ENCODE measurements at regions not wholly inside any gene's neighbourhood (a gene's known extent, or its start where the extent isn't known, plus 50 kb on each side); places are given as distances from the start of the nearest gene placed in this dataset.
"Not testable (repeated sequence)": the region's sequence is repeated elsewhere in the genome, so short reads cannot be mapped to it uniquely, and the experiment has no call there.

GRCh38 chr10:53430127-53430891 lies 657.7 kb upstream of the MBL2 start:
- no peak for DNase-seq

GRCh38 chr10:53422223-53422888 lies 649.8 kb upstream of the MBL2 start:
- no peak for DNase-seq

- DNase-seq = no peak
Observed at GRCh38 chr10:53412651-53413050, 640.1 kb upstream of the MBL2 start.

GRCh38 chr10:53406532-53406931 lies 633.9 kb upstream of the MBL2 start:
- no peak for DNase-seq

- DNase-seq = no peak
Observed at GRCh38 chr10:53403688-53404087, 631.1 kb upstream of the MBL2 start.

GRCh38 chr10:53402594-53402993 lies 630.0 kb upstream of the MBL2 start:
- DNase-seq = no peak

GRCh38 chr10:53401536-53401935 lies 629.0 kb upstream of the MBL2 start:
- no peak for DNase-seq

GRCh38 chr10:53396876-53397275 lies 624.3 kb upstream of the MBL2 start:
- no peak for DNase-seq

- DNase-seq = no peak
Observed at GRCh38 chr10:53395449-53395848, 622.9 kb upstream of the MBL2 start.

- DNase-seq = no peak
Observed at GRCh38 chr10:53387562-53387961, 615.0 kb upstream of the MBL2 start.

- DNase-seq = no peak
Observed at GRCh38 chr10:53382543-53382942, 610.0 kb upstream of the MBL2 start.

GRCh38 chr10:53379956-53380355 lies 607.4 kb upstream of the MBL2 start:
- DNase-seq = no peak

GRCh38 chr10:53370347-53370746 lies 597.8 kb upstream of the MBL2 start:
- DNase-seq = no peak

- no peak for DNase-seq
Observed at GRCh38 chr10:53361936-53362335, 589.4 kb upstream of the MBL2 start.

- no peak for DNase-seq
Observed at GRCh38 chr10:53361281-53361680, 588.7 kb upstream of the MBL2 start.

GRCh38 chr10:53358978-53359377 lies 586.4 kb upstream of the MBL2 start:
- DNase-seq = not testable (repeated sequence)

- no peak for DNase-seq
Observed at GRCh38 chr10:53358536-53358935, 586.0 kb upstream of the MBL2 start.

- DNase-seq = no peak
Observed at GRCh38 chr10:53357587-53357986, 585.0 kb upstream of the MBL2 start.

GRCh38 chr10:53356616-53357349 lies 584.2 kb upstream of the MBL2 start:
- DNase-seq = no peak

GRCh38 chr10:53342531-53342930 lies 569.9 kb upstream of the MBL2 start:
- not testable (repeated sequence) for DNase-seq

- not testable (repeated sequence) for DNase-seq
Observed at GRCh38 chr10:53338199-53338598, 565.6 kb upstream of the MBL2 start.

GRCh38 chr10:53335803-53336422 lies 563.3 kb upstream of the MBL2 start:
- not testable (repeated sequence) for DNase-seq

GRCh38 chr10:53331460-53331859 lies 558.9 kb upstream of the MBL2 start:
- no peak for DNase-seq
